Left lung (tissue), 4 donors: ENCODE measurements at regions not wholly inside any gene's neighbourhood (a gene's known extent, or its start where the extent isn't known, plus 50 kb on each side); places are given as distances from the start of the nearest gene placed in this dataset.

Experiments used
- ATAC-seq: fragments of 200-7000 bp; cut with Tn5 transposase; one replicate; pipeline ENCODE4 v1.9.1; 2020; ENCODE audit warnings: moderate library complexity
- DNase-seq, 4 donors: peaks; one replicate each; pipeline ENCODE4 v3.0.0-alpha.2; 2013 to 2020
- H3K27ac ChIP-seq, 2 donors: fragments of 200-600 bp; sonication (generic) in 1 of 2; one replicate each; pipeline versions ENCODE4 v1.5.0 to v1.8.0; 2020 to 2021
- H3K27me3 ChIP-seq, 2 donors: fragments of 200-600 bp; sonication (generic) in 1 of 2; one replicate each; pipeline versions ENCODE4 v1.5.0 to v1.8.0; 2020 to 2021
- H3K36me3 ChIP-seq, 2 donors: fragments of 200-600 bp; sonication (generic) in 1 of 2; one replicate each; pipeline versions ENCODE4 v1.5.0 to v1.8.0; 2020 to 2021
- H3K4me1 ChIP-seq, 2 donors: fragments of 200-600 bp; one replicate each; pipeline ENCODE4 v1.8.0; 2021
- H3K4me3 ChIP-seq, 2 donors: fragments of 200-600 bp; sonication (generic) in 1 of 2; one replicate each; pipeline versions ENCODE4 v1.5.0 to v1.8.0; 2020 to 2021; ENCODE audit warnings: mild to moderate bottlenecking in 1 of 2
- H3K9me3 ChIP-seq, 2 donors: fragments of 200-600 bp; sonication (generic) in 1 of 2; one replicate each; pipeline versions ENCODE4 v1.5.0 to v1.8.0; 2020 to 2021
- intact Hi-C, 2 donors: fragments of 100-400 bp; cut with DNase I; formaldehyde crosslinking; loops; one replicate each; pipeline versions ENCODE4 v1.11.2 to v1.14.2; 2022
- TF ChIP-seq, protein P1 (sequence below), 2 donors: fragments of 200-600 bp; sonication (generic) in 1 of 2; IDR thresholded peaks; one replicate each; pipeline versions ENCODE4 v1.5.0 to v1.8.0; 2021; ENCODE audit warnings: antibody characterized with exemption in 2 of 2
- donor health status: DM: no; HTN: yes; CAD: no.
- donor health status: DM: no; HTN: no; CAD: no.

GRCh38 chr2:200130762-200131166, 175.4 kb downstream of the MAIP1 start:
- TF ChIP-seq, protein P1, sequence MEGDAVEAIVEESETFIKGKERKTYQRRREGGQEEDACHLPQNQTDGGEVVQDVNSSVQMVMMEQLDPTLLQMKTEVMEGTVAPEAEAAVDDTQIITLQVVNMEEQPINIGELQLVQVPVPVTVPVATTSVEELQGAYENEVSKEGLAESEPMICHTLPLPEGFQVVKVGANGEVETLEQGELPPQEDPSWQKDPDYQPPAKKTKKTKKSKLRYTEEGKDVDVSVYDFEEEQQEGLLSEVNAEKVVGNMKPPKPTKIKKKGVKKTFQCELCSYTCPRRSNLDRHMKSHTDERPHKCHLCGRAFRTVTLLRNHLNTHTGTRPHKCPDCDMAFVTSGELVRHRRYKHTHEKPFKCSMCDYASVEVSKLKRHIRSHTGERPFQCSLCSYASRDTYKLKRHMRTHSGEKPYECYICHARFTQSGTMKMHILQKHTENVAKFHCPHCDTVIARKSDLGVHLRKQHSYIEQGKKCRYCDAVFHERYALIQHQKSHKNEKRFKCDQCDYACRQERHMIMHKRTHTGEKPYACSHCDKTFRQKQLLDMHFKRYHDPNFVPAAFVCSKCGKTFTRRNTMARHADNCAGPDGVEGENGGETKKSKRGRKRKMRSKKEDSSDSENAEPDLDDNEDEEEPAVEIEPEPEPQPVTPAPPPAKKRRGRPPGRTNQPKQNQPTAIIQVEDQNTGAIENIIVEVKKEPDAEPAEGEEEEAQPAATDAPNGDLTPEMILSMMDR (IDR thresholded peaks at IDR 0.05) = no peak
- DNase-seq (no peak), ATAC-seq (peak; percentile 74)
- H3K4me1 ChIP-seq = no peaks in the 10 kb centered on the region
- no peaks in the 10 kb centered on the region for H3K9me3 ChIP-seq
- no peak overlapping the region for H3K27ac ChIP-seq
- H3K4me3 ChIP-seq = no peak overlapping the region
- H3K27me3 ChIP-seq = no peaks in the 10 kb centered on the region
- intact Hi-C loops = no loop called here
- H3K36me3 ChIP-seq = no peaks in the 10 kb centered on the region

DNA sequence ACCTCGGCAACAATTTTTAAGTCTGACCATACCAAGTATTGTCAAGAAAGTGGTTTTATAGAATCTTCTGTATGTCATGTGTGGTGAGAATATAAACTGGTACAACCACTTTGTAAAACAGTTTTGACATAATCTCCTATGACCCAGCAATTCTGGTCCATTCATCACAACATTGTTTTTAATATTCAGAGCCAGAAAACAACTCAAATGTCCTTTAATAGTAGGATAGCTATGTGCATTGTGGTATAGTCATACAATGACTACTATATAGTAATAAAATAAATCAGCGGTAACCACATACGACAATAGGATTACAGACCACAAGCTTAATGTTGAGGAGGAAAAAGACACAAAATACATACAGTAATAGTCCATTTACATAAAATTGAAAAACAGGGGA, 175.2 kb upstream of the SPATS2L start:
- no peak for DNase-seq
- Histone ChIP-seq H3K9me3 (no peaks in the 10 kb centered on the region), H3K4me3 (no peak overlapping the region), H3K27ac (no peak overlapping the region), H3K4me1 (no peaks in the 10 kb centered on the region), H3K27me3 (no peaks in the 10 kb centered on the region), H3K36me3 (no peaks in the 10 kb centered on the region)
- intact Hi-C loops = no loop called here
- no peak for ATAC-seq
- TF ChIP-seq, protein P1 (IDR thresholded peaks at IDR 0.05) = no peak

DNA sequence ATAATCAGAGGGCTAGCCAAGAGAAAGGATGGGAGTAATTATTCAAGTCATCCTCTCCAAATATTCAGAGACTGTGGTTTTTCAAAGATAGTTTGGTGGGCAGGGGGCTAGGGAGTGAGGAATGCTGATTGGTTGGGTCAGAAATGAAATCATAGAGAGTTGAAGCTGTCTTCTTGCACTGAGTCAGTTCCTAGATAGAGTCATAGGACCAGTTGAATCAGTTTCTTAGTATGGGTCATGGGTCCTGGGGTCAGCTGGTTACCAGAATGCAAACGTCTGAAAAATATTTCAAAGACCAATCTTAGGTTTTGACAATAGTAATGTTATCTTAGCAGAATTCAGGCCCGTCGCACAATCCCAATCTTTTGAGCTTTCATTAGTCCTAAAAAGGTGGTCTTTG, 171.4 kb upstream of the SPATS2L start:
- Histone ChIP-seq H3K27me3 (no peaks in the 10 kb centered on the region), H3K4me3 (no peak overlapping the region)

GRCh38 chr2:200136655-200137054, 169.8 kb upstream of the SPATS2L start:
- intact Hi-C loops = no loop called here
- Histone ChIP-seq H3K9me3 (no peaks in the 10 kb centered on the region), H3K27ac (no peak overlapping the region), H3K27me3 (no peaks in the 10 kb centered on the region), H3K4me3 (no peak overlapping the region), H3K4me1 (no peaks in the 10 kb centered on the region), H3K36me3 (no peaks in the 10 kb centered on the region)
- DNase-seq (no peak), ATAC-seq (no peak)
- TF ChIP-seq, protein P1 (IDR thresholded peaks at IDR 0.05) = no peak

More for the DNA sequence above, 171.4 kb upstream of the SPATS2L start:
- H3K9me3 ChIP-seq = no peaks in the 10 kb centered on the region
- TF ChIP-seq, protein P1 (IDR thresholded peaks at IDR 0.05) = no peak
- H3K36me3 ChIP-seq = no peaks in the 10 kb centered on the region
- no peak overlapping the region for H3K27ac ChIP-seq
- intact Hi-C loops = no loop called here
- no peak for DNase-seq
- H3K4me1 ChIP-seq = no peaks in the 10 kb centered on the region
- no peak for ATAC-seq

DNA sequence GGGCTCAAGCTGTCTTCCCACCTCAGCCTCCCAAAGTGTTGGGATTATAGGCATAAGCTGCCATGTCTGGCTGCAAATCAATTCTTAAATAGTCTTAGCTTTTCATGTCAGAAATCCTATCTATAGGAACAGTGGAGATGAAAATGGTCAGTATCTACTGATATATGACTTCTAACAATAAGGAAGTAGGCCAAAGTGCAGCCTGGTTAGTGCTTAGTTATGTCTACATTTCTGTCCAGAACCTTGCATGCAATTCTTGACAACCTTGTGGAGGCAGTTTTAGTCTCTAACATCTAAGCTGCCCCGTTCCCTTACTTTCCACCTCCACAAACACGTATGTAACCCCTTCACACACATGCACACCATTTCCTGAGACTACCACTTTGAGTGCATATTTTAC, 169.2 kb upstream of the SPATS2L start:
- DNase-seq = no peak
- TF ChIP-seq, protein P1 (IDR thresholded peaks at IDR 0.05) = no peak
- Histone ChIP-seq H3K4me3 (no peak overlapping the region), H3K27ac (no peak overlapping the region), H3K27me3 (no peaks in the 10 kb centered on the region), H3K4me1 (no peaks in the 10 kb centered on the region), H3K36me3 (no peaks in the 10 kb centered on the region), H3K9me3 (no peaks in the 10 kb centered on the region)
- intact Hi-C loops = no loop called here
- no peak for ATAC-seq
